ENCODE measurements at regions not wholly inside any gene's neighbourhood (a gene's known extent, or its start where the extent isn't known, plus 50 kb on each side); places are given as distances from the start of the nearest gene placed in this dataset.

DNA sequence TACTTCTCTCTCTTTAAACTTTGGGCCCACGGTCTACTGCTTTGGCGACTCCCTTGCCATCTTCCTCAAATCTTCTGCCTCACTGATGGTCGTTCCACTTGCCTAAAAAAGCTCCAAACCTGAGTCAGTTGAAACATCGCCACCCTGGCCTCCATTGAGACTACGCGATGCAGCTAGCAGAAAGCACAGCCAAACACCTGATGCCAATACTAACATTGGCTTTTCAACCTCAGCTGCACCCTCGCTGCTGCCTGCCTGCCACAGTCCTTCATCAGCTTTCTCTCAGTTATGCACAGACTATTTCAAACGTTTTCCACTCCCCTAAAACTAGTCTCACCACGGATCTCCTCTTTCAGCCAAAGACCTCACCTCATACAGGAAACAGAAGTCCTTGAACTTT lies 214.2 kb upstream of the TMCO5A start:
- H3K4me3 ChIP-seq (ENCODE audit: low read depth, low read length) = no peak overlapping the region
- no CpG with 5 or more reads among the region's 9 CpGs for WGBS (ENCODE audit: extremely low coverage, insufficient coverage, insufficient read length)
- H3K79me2 ChIP-seq (ENCODE audit: control insufficient read depth, insufficient read depth, low read length, poor library complexity) = no peaks in the 10 kb centered on the region
- H2AFZ ChIP-seq (ENCODE audit: insufficient read depth, low read length, poor library complexity) = no peak overlapping the region
- H3K36me3 ChIP-seq (ENCODE audit: control insufficient read depth in 1 of 2, insufficient read depth in 2 of 2, low read length in 2 of 2) = no peaks in the 10 kb centered on the region
- no peak for DNase-seq
- H3K9ac ChIP-seq (ENCODE audit: low read length) = no peak overlapping the region
- H3K27ac ChIP-seq (ENCODE audit: low read depth, low read length) = no peak overlapping the region
- no peaks in the 10 kb centered on the region for H3K9me3 ChIP-seq (ENCODE audit: insufficient read depth, low read depth, low read length)
- H3K4me2 ChIP-seq (ENCODE audit: low read length) = no peak overlapping the region
- no peak overlapping the region for H4K91ac ChIP-seq (ENCODE audit: low read depth, low read length)
- no peak overlapping the region for H2BK120ac ChIP-seq (ENCODE audit: insufficient read depth, low read length, poor library complexity)
- no peak overlapping the region for H3K4ac ChIP-seq (ENCODE audit: low read depth, low read length)
- H3K14ac ChIP-seq (ENCODE audit: low read length) = no peak overlapping the region
- no peaks in the 10 kb centered on the region for H3K27me3 ChIP-seq (ENCODE audit: insufficient read depth, low read length)
- H2BK12ac ChIP-seq (ENCODE audit: low read length) = no peak overlapping the region
- no peak overlapping the region for H4K8ac ChIP-seq (ENCODE audit: low read depth, low read length)
- H4K12ac ChIP-seq (ENCODE audit: low read depth, low read length) = no peak overlapping the region
- no peaks in the 10 kb centered on the region for H3K79me1 ChIP-seq (ENCODE audit: low read length)
- H2BK5ac ChIP-seq (ENCODE audit: low read depth, low read length, poor library complexity) = no peak overlapping the region
- H3K23ac ChIP-seq (ENCODE audit: low read length) = no peak overlapping the region
- no peak overlapping the region for H3K18ac ChIP-seq (ENCODE audit: low read length)
- no peaks in the 10 kb centered on the region for H3K4me1 ChIP-seq (ENCODE audit: control insufficient read depth in 1 of 2, insufficient read depth in 2 of 2, low read length in 2 of 2)
- H2AK5ac ChIP-seq (ENCODE audit: low read length) = no peak overlapping the region

DNA sequence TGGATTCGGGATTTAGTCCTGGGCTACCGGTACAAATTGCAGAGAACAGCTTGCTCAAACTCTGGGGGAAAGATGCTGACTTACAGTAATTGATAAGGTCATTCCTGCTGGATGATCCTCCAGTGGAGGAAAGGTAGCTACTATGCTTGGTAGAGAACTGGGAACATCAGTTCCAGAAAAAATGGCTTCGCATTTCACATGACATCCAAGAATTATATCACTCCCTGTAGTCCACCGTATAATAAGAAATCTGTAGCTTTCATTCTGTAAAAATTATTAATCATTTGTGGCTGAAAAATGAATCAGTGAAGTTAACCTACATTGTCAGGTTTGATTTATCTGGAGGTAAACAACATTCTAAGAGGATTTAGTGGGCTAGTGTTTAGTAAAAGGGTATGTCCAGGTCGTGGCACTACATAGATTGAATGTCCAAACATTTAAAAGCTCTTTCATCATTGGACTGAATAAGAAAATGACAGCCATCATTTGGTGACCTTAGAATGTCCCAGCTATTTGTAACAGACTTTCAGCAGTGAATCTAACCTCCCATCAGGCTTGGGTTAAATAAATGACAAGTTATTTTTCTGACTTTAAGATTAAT lies 203.2 kb upstream of the TMCO5A start:
- Histone ChIP-seq H3K14ac (ENCODE audit: low read length) (no peak overlapping the region), H3K18ac (ENCODE audit: low read length) (no peak overlapping the region), H2AK5ac (ENCODE audit: low read length) (no peak overlapping the region), H4K8ac (ENCODE audit: low read depth, low read length) (no peak overlapping the region), H3K4ac (ENCODE audit: low read depth, low read length) (no peak overlapping the region), H3K9me3 (ENCODE audit: insufficient read depth, low read depth, low read length) (no peaks in the 10 kb centered on the region), H2AFZ (ENCODE audit: insufficient read depth, low read length, poor library complexity) (no peak overlapping the region), H3K27me3 (ENCODE audit: insufficient read depth, low read length) (no peaks in the 10 kb centered on the region), H3K79me1 (ENCODE audit: low read length) (no peaks in the 10 kb centered on the region), H4K91ac (ENCODE audit: low read depth, low read length) (no peak overlapping the region), H4K12ac (ENCODE audit: low read depth, low read length) (no peak overlapping the region), H3K9ac (ENCODE audit: low read length) (no peak overlapping the region), H2BK5ac (ENCODE audit: low read depth, low read length, poor library complexity) (no peak overlapping the region), H2BK120ac (ENCODE audit: insufficient read depth, low read length, poor library complexity) (no peak overlapping the region), H3K79me2 (ENCODE audit: control insufficient read depth, insufficient read depth, low read length, poor library complexity) (no peaks in the 10 kb centered on the region), H3K27ac (ENCODE audit: low read depth, low read length) (no peak overlapping the region), H3K36me3 (ENCODE audit: control insufficient read depth in 1 of 2, insufficient read depth in 2 of 2, low read length in 2 of 2) (no peaks in the 10 kb centered on the region), H3K23ac (ENCODE audit: low read length) (no peak overlapping the region), H3K4me2 (ENCODE audit: low read length) (no peak overlapping the region), H2BK12ac (ENCODE audit: low read length) (no peak overlapping the region), H3K4me1 (ENCODE audit: control insufficient read depth in 1 of 2, insufficient read depth in 2 of 2, low read length in 2 of 2) (no peaks in the 10 kb centered on the region), H3K4me3 (ENCODE audit: low read depth, low read length) (no peak overlapping the region)
- DNase-seq = no peak
- WGBS (ENCODE audit: extremely low coverage, insufficient coverage, insufficient read length) = no CpG with 5 or more reads among the region's 5 CpGs

GRCh38 chr15:37733628-37734027 lies 200.8 kb upstream of the TMCO5A start:
- no peak overlapping the region for H3K4me3 ChIP-seq (ENCODE audit: low read depth, low read length)
- H2AFZ ChIP-seq (ENCODE audit: insufficient read depth, low read length, poor library complexity) = no peak overlapping the region
- no peaks in the 10 kb centered on the region for H3K27me3 ChIP-seq (ENCODE audit: insufficient read depth, low read length)
- no peak overlapping the region for H4K91ac ChIP-seq (ENCODE audit: low read depth, low read length)
- H3K18ac ChIP-seq (ENCODE audit: low read length) = no peak overlapping the region
- H2BK5ac ChIP-seq (ENCODE audit: low read depth, low read length, poor library complexity) = no peak overlapping the region
- H2BK120ac ChIP-seq (ENCODE audit: insufficient read depth, low read length, poor library complexity) = no peak overlapping the region
- no peaks in the 10 kb centered on the region for H3K9me3 ChIP-seq (ENCODE audit: insufficient read depth, low read depth, low read length)
- DNase-seq = no peak
- no peak overlapping the region for H2AK5ac ChIP-seq (ENCODE audit: low read length)
- no peaks in the 10 kb centered on the region for H3K36me3 ChIP-seq (ENCODE audit: control insufficient read depth in 1 of 2, insufficient read depth in 2 of 2, low read length in 2 of 2)
- H3K23ac ChIP-seq (ENCODE audit: low read length) = no peak overlapping the region
- no peak overlapping the region for H3K27ac ChIP-seq (ENCODE audit: low read depth, low read length)
- H3K79me1 ChIP-seq (ENCODE audit: low read length) = no peaks in the 10 kb centered on the region
- no peaks in the 10 kb centered on the region for H3K4me1 ChIP-seq (ENCODE audit: control insufficient read depth in 1 of 2, insufficient read depth in 2 of 2, low read length in 2 of 2)
- WGBS (ENCODE audit: extremely low coverage, insufficient coverage, insufficient read length) = no CpG with 5 or more reads among the region's 5 CpGs
- no peak overlapping the region for H3K4ac ChIP-seq (ENCODE audit: low read depth, low read length)
- no peak overlapping the region for H3K14ac ChIP-seq (ENCODE audit: low read length)
- no peaks in the 10 kb centered on the region for H3K79me2 ChIP-seq (ENCODE audit: control insufficient read depth, insufficient read depth, low read length, poor library complexity)
- no peak overlapping the region for H2BK12ac ChIP-seq (ENCODE audit: low read length)
- H4K12ac ChIP-seq (ENCODE audit: low read depth, low read length) = no peak overlapping the region
- H4K8ac ChIP-seq (ENCODE audit: low read depth, low read length) = no peak overlapping the region
- no peak overlapping the region for H3K4me2 ChIP-seq (ENCODE audit: low read length)
- no peak overlapping the region for H3K9ac ChIP-seq (ENCODE audit: low read length)

DNA sequence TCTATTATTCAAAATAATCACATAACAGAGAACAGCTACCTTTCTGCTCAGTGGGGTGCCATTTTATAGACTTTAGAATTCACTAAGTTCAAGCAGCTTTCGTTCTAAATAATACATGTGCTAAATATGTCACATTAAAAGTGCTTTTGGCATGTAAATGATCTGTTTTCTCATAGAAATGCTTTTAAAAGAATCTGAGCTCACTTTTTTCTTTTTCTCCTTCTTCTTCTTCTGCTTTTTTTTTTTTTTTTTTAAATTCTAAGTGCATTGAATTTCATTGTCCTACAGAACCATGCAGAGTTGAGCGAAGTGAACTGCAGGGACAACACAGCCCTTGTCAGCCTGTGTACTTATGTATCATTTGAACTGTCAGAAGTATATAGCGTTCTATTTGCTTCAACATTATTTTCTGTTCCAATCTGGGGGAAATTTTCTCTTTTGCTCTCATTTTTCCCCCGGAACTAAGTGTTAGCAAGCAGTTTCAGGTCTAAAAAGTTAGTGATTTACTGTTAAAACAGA lies 193.8 kb upstream of the TMCO5A start:
- Histone ChIP-seq H3K79me1 (ENCODE audit: low read length) (no peaks in the 10 kb centered on the region), H3K23ac (ENCODE audit: low read length) (no peak overlapping the region), H3K18ac (ENCODE audit: low read length) (no peak overlapping the region), H3K27ac (ENCODE audit: low read depth, low read length) (no peak overlapping the region), H3K4me1 (ENCODE audit: control insufficient read depth in 1 of 2, insufficient read depth in 2 of 2, low read length in 2 of 2) (no peaks in the 10 kb centered on the region), H2AFZ (ENCODE audit: insufficient read depth, low read length, poor library complexity) (no peak overlapping the region), H2BK5ac (ENCODE audit: low read depth, low read length, poor library complexity) (no peak overlapping the region), H3K79me2 (ENCODE audit: control insufficient read depth, insufficient read depth, low read length, poor library complexity) (no peaks in the 10 kb centered on the region), H3K9me3 (ENCODE audit: insufficient read depth, low read depth, low read length) (no peaks in the 10 kb centered on the region), H3K4me3 (ENCODE audit: low read depth, low read length) (no peak overlapping the region), H2BK12ac (ENCODE audit: low read length) (no peak overlapping the region), H3K4me2 (ENCODE audit: low read length) (no peak overlapping the region), H3K4ac (ENCODE audit: low read depth, low read length) (no peak overlapping the region), H4K12ac (ENCODE audit: low read depth, low read length) (no peak overlapping the region), H4K8ac (ENCODE audit: low read depth, low read length) (no peak overlapping the region), H3K9ac (ENCODE audit: low read length) (no peak overlapping the region), H3K14ac (ENCODE audit: low read length) (no peak overlapping the region), H4K91ac (ENCODE audit: low read depth, low read length) (no peak overlapping the region), H2BK120ac (ENCODE audit: insufficient read depth, low read length, poor library complexity) (no peak overlapping the region), H2AK5ac (ENCODE audit: low read length) (no peak overlapping the region), H3K27me3 (ENCODE audit: insufficient read depth, low read length) (no peaks in the 10 kb centered on the region), H3K36me3 (ENCODE audit: control insufficient read depth in 1 of 2, insufficient read depth in 2 of 2, low read length in 2 of 2) (no peaks in the 10 kb centered on the region)
- no CpG with 5 or more reads among the region's 4 CpGs for WGBS (ENCODE audit: extremely low coverage, insufficient coverage, insufficient read length)
- no peak for DNase-seq

Measured in trophoblast cell (in vitro differentiated cells and primary cell).